Stomach smooth muscle (tissue), 2 donors: ENCODE measurements at regions not wholly inside any gene's neighbourhood (a gene's known extent, or its start where the extent isn't known, plus 50 kb on each side); places are given as distances from the start of the nearest gene placed in this dataset.

Source experiments
- H3K27ac ChIP-seq: one replicate; pipeline ENCODE4 v1.7.0; 2013; ENCODE audit warnings: mild to moderate bottlenecking, low read length, inconsistent platforms
- H3K27me3 ChIP-seq, 2 donors: one replicate each; pipeline ENCODE4 v1.7.0; 2013; ENCODE audit warnings: low read length in 2 of 2; ENCODE audit not compliant: insufficient read depth in 2 of 2, control insufficient read depth in 1 of 2
- H3K36me3 ChIP-seq, 2 donors: one replicate each; pipeline ENCODE4 v1.7.0; 2013; ENCODE audit warnings: low read length in 2 of 2; ENCODE audit not compliant: control insufficient read depth in 2 of 2, insufficient read depth in 2 of 2
- H3K4me1 ChIP-seq: one replicate; pipeline ENCODE4 v1.7.0; 2013; ENCODE audit warnings: low read length; ENCODE audit not compliant: control insufficient read depth, insufficient read depth
- H3K4me3 ChIP-seq, 2 donors: one replicate each; pipeline ENCODE4 v1.7.0; 2013; ENCODE audit warnings: low read length in 2 of 2
- H3K9ac ChIP-seq, 2 donors: one replicate each; pipeline ENCODE4 v1.7.0; 2013; ENCODE audit warnings: low read length in 2 of 2, mild to moderate bottlenecking in 1 of 2
- H3K9me3 ChIP-seq, 2 donors: one replicate each; pipeline ENCODE4 v1.7.0; 2013; ENCODE audit warnings: low read length in 2 of 2; ENCODE audit not compliant: control insufficient read depth in 2 of 2
- donor health status: healthy.
- donor health status: Pancreatic carcinoma.

- H3K9ac ChIP-seq = no peak overlapping the region
- H3K36me3 ChIP-seq = no peaks in the 10 kb centered on the region
- H3K4me1 ChIP-seq = peaks cover 39% of the 10 kb centered on the region
- H3K27ac ChIP-seq = peak overlapping the region; percentile 71
- H3K9me3 ChIP-seq = no peaks in the 10 kb centered on the region
- peak overlapping the region in 1 of 2 donors; percentile 29 for H3K4me3 ChIP-seq
- H3K27me3 ChIP-seq = no peaks in the 10 kb centered on the region
Observed at GRCh38 chr10:78979938-78980337, 88.8 kb upstream of the ZMIZ1 start.

- H3K36me3 ChIP-seq = no peaks in the 10 kb centered on the region
- peak overlapping the region; percentile 71 for H3K27ac ChIP-seq
- H3K4me1 ChIP-seq = peaks cover 38% of the 10 kb centered on the region
- H3K4me3 ChIP-seq = peak overlapping the region in 1 of 2 donors; percentile 29
- no peaks in the 10 kb centered on the region for H3K9me3 ChIP-seq
- no peak overlapping the region for H3K9ac ChIP-seq
- H3K27me3 ChIP-seq = no peaks in the 10 kb centered on the region
Observed at GRCh38 chr10:78980354-78980753, 88.4 kb upstream of the ZMIZ1 start.

- Histone ChIP-seq H3K4me1 (peaks cover 38% of the 10 kb centered on the region), H3K36me3 (no peaks in the 10 kb centered on the region), H3K9me3 (no peaks in the 10 kb centered on the region), H3K4me3 (no peak overlapping the region), H3K27me3 (no peaks in the 10 kb centered on the region), H3K27ac (no peak overlapping the region), H3K9ac (no peak overlapping the region)
Observed at GRCh38 chr10:78980815-78981214, 88.0 kb upstream of the ZMIZ1 start.

- H3K36me3 ChIP-seq = no peaks in the 10 kb centered on the region
- no peaks in the 10 kb centered on the region for H3K9me3 ChIP-seq
- H3K4me1 ChIP-seq = peaks cover 39% of the 10 kb centered on the region
- no peak overlapping the region for H3K4me3 ChIP-seq
- no peak overlapping the region for H3K27ac ChIP-seq
- no peaks in the 10 kb centered on the region for H3K27me3 ChIP-seq
- H3K9ac ChIP-seq = no peak overlapping the region
Observed at GRCh38 chr10:78981257-78981969, 87.4 kb upstream of the ZMIZ1 start.

GRCh38 chr10:78981970-78982281 is 86.8 kb upstream of the ZMIZ1 start:
- H3K27me3 ChIP-seq = no peaks in the 10 kb centered on the region

GRCh38 chr10:78982726-78983125 is 86.0 kb upstream of the ZMIZ1 start:
- Histone ChIP-seq H3K4me1 (peaks cover 30% of the 10 kb centered on the region), H3K27ac (no peak overlapping the region), H3K4me3 (no peak overlapping the region), H3K9me3 (no peaks in the 10 kb centered on the region), H3K27me3 (no peaks in the 10 kb centered on the region), H3K9ac (no peak overlapping the region), H3K36me3 (no peaks in the 10 kb centered on the region)

More at GRCh38 chr10:78981970-78982281, 86.8 kb upstream of the ZMIZ1 start:
- H3K9ac ChIP-seq = no peak overlapping the region
- no peaks in the 10 kb centered on the region for H3K36me3 ChIP-seq
- H3K27ac ChIP-seq = no peak overlapping the region
- H3K4me3 ChIP-seq = no peak overlapping the region
- no peaks in the 10 kb centered on the region for H3K9me3 ChIP-seq
- H3K4me1 ChIP-seq = peaks cover 38% of the 10 kb centered on the region

- no peak overlapping the region for H3K9ac ChIP-seq
Observed at GRCh38 chr10:78983608-78984007, 85.2 kb upstream of the ZMIZ1 start.

GRCh38 chr10:78985973-78986818 is 82.6 kb upstream of the ZMIZ1 start:
- no peaks in the 10 kb centered on the region for H3K9me3 ChIP-seq
- no peaks in the 10 kb centered on the region for H3K36me3 ChIP-seq
- H3K9ac ChIP-seq = no peak overlapping the region
- no peak overlapping the region for H3K4me3 ChIP-seq
- no peak overlapping the region for H3K27ac ChIP-seq
- H3K4me1 ChIP-seq = peaks cover 2% of the 10 kb centered on the region
- H3K27me3 ChIP-seq = no peaks in the 10 kb centered on the region

More at GRCh38 chr10:78983608-78984007, 85.2 kb upstream of the ZMIZ1 start:
- Histone ChIP-seq H3K27me3 (no peaks in the 10 kb centered on the region), H3K4me1 (peaks cover 24% of the 10 kb centered on the region), H3K27ac (no peak overlapping the region), H3K36me3 (no peaks in the 10 kb centered on the region), H3K9me3 (no peaks in the 10 kb centered on the region), H3K4me3 (no peak overlapping the region)

- Histone ChIP-seq H3K9ac (no peak overlapping the region), H3K36me3 (no peaks in the 10 kb centered on the region), H3K4me1 (peaks cover 2% of the 10 kb centered on the region), H3K9me3 (no peaks in the 10 kb centered on the region), H3K4me3 (no peak overlapping the region), H3K27ac (no peak overlapping the region), H3K27me3 (no peaks in the 10 kb centered on the region)
Observed at GRCh38 chr10:78991187-78991586, 77.6 kb upstream of the ZMIZ1 start.

GRCh38 chr10:78992333-78992732 is 76.4 kb upstream of the ZMIZ1 start:
- Histone ChIP-seq H3K9ac (no peak overlapping the region), H3K27ac (no peak overlapping the region), H3K9me3 (no peaks in the 10 kb centered on the region)

More at GRCh38 chr10:78992333-78992732, 76.4 kb upstream of the ZMIZ1 start:
- no peaks in the 10 kb centered on the region for H3K36me3 ChIP-seq
- H3K4me1 ChIP-seq = no peaks in the 10 kb centered on the region
- no peak overlapping the region for H3K4me3 ChIP-seq
- no peaks in the 10 kb centered on the region for H3K27me3 ChIP-seq
